Peyer's patch (tissue), 4 donors: ENCODE measurements at regions not wholly inside any gene's neighbourhood (a gene's known extent, or its start where the extent isn't known, plus 50 kb on each side); places are given as distances from the start of the nearest gene placed in this dataset.

Experiments used
- DNase-seq, 3 donors: peaks; one replicate each; pipeline ENCODE4 v3.0.0-alpha.2; 2017 to 2019
- H3K27ac ChIP-seq, 4 donors: fragments of 200-600 bp; sonication (generic); one replicate each; pipeline ENCODE4 v1.5.1; 2016 to 2019
- H3K27me3 ChIP-seq, 2 donors: fragments of 200-600 bp; sonication (generic); one replicate each; pipeline ENCODE4 v1.5.1; 2019
- H3K36me3 ChIP-seq, 3 donors: fragments of 200-600 bp; sonication (generic); one replicate each; pipeline ENCODE4 v1.5.1; 2016 to 2019
- H3K4me1 ChIP-seq, 4 donors: fragments of 200-600 bp; sonication (generic); one replicate each; pipeline ENCODE4 v1.5.1; 2016 to 2019
- H3K4me3 ChIP-seq, 4 donors: fragments of 200-600 bp; sonication (generic); 1 replicate in 3 of 4; 2 replicates in 1 of 4; pipeline ENCODE4 v1.5.1; 2016 to 2019; ENCODE audit warnings: mild to moderate bottlenecking in 1 of 4
- H3K9me3 ChIP-seq, 4 donors: fragments of 200-600 bp; sonication (generic); one replicate each; pipeline ENCODE4 v1.5.1; 2016 to 2019; ENCODE audit warnings: mild to moderate bottlenecking in 1 of 4
- POLR2A ChIP-seq, 2 donors: fragments of 450-650 bp; IDR thresholded peaks; one replicate each; pipeline ENCODE4 v1.5.1; 2017; ENCODE audit warnings: antibody characterized with exemption in 2 of 2, mild to moderate bottlenecking in 2 of 2, moderate library complexity in 2 of 2
- TF ChIP-seq, protein P1 (sequence below), 6 experiments: fragments of 450-650 bp in 4 of 6; fragments of 200-600 bp in 2 of 6; sonication (generic) in 1 of 6; IDR thresholded peaks; one replicate each; pipeline ENCODE4 v1.5.1; 2017 to 2019; ENCODE audit warnings: antibody characterized with exemption in 6 of 6, mild to moderate bottlenecking in 3 of 6, moderate library complexity in 1 of 6

DNA sequence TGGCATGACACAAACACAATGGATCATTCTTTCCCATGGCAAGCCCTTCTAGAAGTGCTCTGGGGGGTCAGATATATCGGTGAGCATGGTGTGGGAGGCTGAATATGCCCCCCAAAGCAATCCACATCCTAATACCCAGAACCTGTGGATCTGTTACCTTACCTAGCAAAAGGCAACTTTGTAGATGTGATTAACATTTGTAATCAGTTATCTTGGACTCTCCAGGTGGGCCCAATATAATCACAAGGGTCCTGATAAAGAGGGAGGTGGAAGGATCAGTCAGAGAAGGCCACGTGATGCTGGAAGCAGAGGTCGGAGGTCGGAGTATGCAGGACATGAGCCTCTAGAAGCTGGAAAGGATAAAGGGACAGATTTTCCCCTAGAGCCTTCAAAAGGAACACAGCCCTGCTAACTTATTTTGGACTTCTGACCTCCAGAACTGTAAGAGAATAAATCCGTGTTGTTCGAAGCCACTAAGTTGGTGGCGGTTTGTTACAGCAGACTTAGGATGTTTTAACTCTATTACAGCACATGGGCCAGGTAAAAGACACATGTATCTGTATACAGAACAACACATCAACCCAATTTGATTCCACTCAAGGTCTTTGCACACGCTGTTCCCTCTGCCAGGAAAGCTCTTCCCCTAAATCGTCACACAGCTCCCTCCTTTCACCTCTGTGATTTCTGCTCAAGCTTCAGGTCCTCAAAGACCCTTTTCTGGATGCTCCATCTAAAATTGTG is 115.3 kb downstream of the NOG start:
- TF ChIP-seq, protein P1, sequence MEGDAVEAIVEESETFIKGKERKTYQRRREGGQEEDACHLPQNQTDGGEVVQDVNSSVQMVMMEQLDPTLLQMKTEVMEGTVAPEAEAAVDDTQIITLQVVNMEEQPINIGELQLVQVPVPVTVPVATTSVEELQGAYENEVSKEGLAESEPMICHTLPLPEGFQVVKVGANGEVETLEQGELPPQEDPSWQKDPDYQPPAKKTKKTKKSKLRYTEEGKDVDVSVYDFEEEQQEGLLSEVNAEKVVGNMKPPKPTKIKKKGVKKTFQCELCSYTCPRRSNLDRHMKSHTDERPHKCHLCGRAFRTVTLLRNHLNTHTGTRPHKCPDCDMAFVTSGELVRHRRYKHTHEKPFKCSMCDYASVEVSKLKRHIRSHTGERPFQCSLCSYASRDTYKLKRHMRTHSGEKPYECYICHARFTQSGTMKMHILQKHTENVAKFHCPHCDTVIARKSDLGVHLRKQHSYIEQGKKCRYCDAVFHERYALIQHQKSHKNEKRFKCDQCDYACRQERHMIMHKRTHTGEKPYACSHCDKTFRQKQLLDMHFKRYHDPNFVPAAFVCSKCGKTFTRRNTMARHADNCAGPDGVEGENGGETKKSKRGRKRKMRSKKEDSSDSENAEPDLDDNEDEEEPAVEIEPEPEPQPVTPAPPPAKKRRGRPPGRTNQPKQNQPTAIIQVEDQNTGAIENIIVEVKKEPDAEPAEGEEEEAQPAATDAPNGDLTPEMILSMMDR (IDR thresholded peaks at IDR 0.05), result no peak
- TF ChIP-seq POLR2A (IDR thresholded peaks at IDR 0.05), result no peak

DNA sequence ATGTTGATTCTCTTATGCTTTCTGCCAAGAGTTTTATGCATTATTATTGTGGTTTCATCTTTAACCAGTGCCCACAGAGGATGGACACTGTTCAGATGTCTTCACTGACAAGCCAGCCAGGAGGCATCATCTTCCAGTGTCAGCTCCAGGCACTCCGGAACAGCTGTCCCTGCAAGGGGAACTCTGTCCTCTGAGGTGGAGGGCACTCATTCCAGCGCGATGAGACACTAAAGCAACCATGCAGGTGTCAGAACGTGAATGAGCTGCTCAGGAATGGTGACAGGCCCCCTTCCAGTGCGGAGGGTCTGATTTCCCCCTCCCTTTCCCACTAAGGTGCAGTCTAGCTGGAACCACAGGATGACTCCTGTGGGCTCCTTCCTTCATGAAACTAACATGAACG is 117.5 kb downstream of the NOG start:
- no peaks in the 10 kb centered on the region for H3K9me3 ChIP-seq
- DNase-seq, result no peak
- TF ChIP-seq, protein P1 (IDR thresholded peaks at IDR 0.05), result no peak
- no peak for TF ChIP-seq POLR2A (IDR thresholded peaks at IDR 0.05)
- H3K4me1 ChIP-seq, result no peaks in the 10 kb centered on the region
- no peak overlapping the region for H3K4me3 ChIP-seq
- H3K27ac ChIP-seq, result no peak overlapping the region
- H3K36me3 ChIP-seq, result no peaks in the 10 kb centered on the region
- H3K27me3 ChIP-seq, result no peaks in the 10 kb centered on the region

More for the DNA sequence above, 115.3 kb downstream of the NOG start:
- H3K36me3 ChIP-seq, result no peaks in the 10 kb centered on the region
- H3K4me3 ChIP-seq, result no peak overlapping the region
- no peaks in the 10 kb centered on the region for H3K27me3 ChIP-seq
- DNase-seq, result no peak
- H3K4me1 ChIP-seq, result no peaks in the 10 kb centered on the region
- no peaks in the 10 kb centered on the region for H3K9me3 ChIP-seq
- H3K27ac ChIP-seq, result no peak overlapping the region

DNA sequence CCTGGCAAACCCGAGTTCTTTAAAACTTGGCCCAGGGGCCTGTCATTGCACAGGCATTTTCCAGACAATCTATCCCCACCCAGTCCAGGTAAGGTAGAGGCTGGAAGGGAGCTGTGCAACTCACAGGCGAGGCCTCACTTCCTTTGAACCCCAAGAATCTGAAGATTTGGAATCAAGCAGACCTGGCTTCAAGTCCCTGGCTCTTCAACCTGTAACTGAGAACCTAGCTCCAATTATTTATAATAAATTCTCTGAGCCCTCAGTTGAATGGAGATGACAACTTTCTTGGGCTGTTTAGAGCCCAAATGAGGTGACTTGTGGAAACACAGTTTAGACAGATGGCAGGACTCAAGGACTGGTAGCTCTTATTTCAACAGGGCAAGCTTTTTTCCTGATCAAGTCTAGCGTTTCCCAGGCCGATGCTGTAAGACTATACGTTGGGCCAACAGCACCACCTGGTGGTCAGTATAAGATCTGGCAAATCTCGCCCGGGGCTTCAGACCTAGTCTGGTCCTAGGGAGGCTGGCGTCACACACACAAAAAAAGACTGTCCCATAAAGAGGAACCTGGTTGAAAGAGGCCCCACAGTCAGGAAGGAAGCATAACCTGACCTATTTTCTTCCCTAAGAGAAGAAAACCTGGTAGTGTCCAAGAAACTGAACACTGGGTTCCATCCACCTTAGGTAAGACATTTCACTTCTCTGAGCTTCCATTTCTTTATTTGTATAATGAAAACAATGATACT is 117.9 kb downstream of the C17orf67 start:
- H3K9me3 ChIP-seq, result no peaks in the 10 kb centered on the region
- TF ChIP-seq, protein P1 (IDR thresholded peaks at IDR 0.05), result peak; percentile 54 to 81 (median 74)
- no peak for TF ChIP-seq POLR2A (IDR thresholded peaks at IDR 0.05)
- H3K27ac ChIP-seq, result no peak overlapping the region
- H3K36me3 ChIP-seq, result no peaks in the 10 kb centered on the region
- no peaks in the 10 kb centered on the region for H3K27me3 ChIP-seq
- no peak overlapping the region for H3K4me3 ChIP-seq
- no peaks in the 10 kb centered on the region for H3K4me1 ChIP-seq
- peak; percentile 60 to 91 (median 66) for DNase-seq

DNA sequence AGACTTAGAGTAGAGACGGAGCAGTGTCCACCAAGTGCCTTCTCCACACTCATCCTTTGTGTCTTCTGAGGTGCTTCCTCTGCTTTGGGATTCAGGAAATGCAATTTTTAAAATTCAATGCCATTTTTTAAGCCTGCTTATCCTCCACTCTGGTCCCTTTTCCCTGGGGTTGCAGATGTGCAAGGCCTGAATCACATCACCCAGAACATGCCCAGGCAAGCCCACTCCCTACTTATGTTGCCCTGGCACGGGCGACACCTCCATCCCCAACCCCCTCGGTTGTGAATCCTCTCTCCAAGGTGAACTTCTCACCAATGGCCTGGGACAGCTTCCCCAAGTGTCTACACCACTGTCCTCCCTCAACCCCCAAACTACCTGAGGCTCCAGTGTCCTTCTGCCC is 116.2 kb downstream of the C17orf67 start:
- H3K4me1 ChIP-seq, result no peaks in the 10 kb centered on the region
- no peak overlapping the region for H3K4me3 ChIP-seq
- no peak overlapping the region for H3K27ac ChIP-seq
- no peaks in the 10 kb centered on the region for H3K9me3 ChIP-seq
- no peak for DNase-seq
- H3K27me3 ChIP-seq, result no peaks in the 10 kb centered on the region
- H3K36me3 ChIP-seq, result no peaks in the 10 kb centered on the region
- TF ChIP-seq, protein P1 (IDR thresholded peaks at IDR 0.05), result no peak
- no peak for TF ChIP-seq POLR2A (IDR thresholded peaks at IDR 0.05)

DNA sequence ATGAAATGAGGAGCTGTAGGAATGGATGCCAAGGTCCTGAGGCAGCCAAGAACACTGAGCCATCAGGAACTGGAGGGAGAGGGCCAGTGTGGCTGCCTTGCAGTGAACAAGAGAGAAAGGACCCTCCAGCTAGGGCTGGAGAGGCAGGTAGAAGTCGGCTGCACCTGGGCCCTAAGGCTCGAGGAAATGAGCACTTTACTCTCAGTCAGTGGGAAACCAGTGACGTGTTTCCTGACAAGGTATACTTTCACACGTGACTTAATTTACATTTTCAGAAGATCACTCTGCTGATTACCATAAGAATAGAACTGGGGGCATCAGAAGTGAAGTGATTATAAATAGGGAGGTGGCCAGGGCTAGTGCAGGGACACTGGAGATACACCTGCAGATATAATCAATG is 115.2 kb downstream of the C17orf67 start:
- Histone ChIP-seq H3K36me3 (no peaks in the 10 kb centered on the region), H3K9me3 (no peaks in the 10 kb centered on the region), H3K27ac (no peak overlapping the region), H3K4me3 (no peak overlapping the region), H3K4me1 (no peaks in the 10 kb centered on the region), H3K27me3 (no peaks in the 10 kb centered on the region)
- no peak for DNase-seq
- no peak for TF ChIP-seq POLR2A (IDR thresholded peaks at IDR 0.05)
- TF ChIP-seq, protein P1 (IDR thresholded peaks at IDR 0.05), result no peak
